ENCODE measurements at regions not wholly inside any gene's neighbourhood (a gene's known extent, or its start where the extent isn't known, plus 50 kb on each side); places are given as distances from the start of the nearest gene placed in this dataset.

DNA sequence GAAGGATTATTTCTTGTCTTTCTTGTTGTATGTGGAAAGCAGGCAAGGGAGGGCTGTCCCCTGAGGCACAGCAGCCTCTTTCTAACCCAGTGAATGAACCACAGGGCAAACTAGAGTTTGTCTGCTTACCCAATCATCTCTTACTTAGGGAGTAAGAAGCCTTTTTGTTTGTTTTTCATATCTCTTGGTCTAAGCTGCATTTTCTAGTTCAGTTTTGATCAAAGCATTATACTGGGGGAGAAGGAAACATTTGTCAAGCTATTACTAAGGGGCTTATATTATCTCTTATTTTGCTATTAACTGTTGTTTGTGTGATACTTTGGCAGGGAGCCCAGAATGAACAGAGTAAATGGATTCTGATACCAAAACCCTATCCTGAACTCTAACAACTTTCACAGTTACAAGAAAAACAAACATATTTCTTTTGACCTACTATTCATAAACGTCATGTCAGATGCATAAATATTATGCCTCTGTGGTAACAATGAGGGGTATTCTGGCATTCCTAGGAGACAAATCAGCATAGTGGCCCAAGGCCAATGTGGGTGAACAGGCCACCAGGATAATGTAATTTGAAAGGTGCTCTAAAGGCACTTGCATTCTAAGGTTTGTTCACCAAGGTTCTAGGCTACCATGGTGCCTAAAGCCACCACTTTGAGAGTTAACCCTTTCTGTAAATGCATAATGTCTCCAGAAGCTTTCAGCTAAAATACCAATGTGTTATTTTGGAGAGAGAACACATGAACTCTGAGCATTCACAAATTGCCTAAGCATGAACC lies 271.6 kb upstream of the ZPLD1 start:
- no peaks in the 10 kb centered on the region for H3K9me3 ChIP-seq
- no peak for DNase-seq (ENCODE audit: low spot score in 2 of 2)
- H3K4me1 ChIP-seq = peaks cover 11% of the 10 kb centered on the region
- TF ChIP-seq EP300 (IDR thresholded peaks at IDR 0.05) (no peak), CTCF (IDR thresholded peaks at IDR 0.05) (no peak), POLR2AphosphoS5 (IDR thresholded peaks at IDR 0.05) (no peak), POLR2A (IDR thresholded peaks at IDR 0.05) (no peak)
- H3K27ac ChIP-seq = peak overlapping the region; percentile 11
- H3K4me3 ChIP-seq = no peak overlapping the region
- H3K27me3 ChIP-seq = no peaks in the 10 kb centered on the region
- H3K36me3 ChIP-seq = no peaks in the 10 kb centered on the region
- 9% methylated on average over 1 of the region's 1 CpG for WGBS

DNA sequence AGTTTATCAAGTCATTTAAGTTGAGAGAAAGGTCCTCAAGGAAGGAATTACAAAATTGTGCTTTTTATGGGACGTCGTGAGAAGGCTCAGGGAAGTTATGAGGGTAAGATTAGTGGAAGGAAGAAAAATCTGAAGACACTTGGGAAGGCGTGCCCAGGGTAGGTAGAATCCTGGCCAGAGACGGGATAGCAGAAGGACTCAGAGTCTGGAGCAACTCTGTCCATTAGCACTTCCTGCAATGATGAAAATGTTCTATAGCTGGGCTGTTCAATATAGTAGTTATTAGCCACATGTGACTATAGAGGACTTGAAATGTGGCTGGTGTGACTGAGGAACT lies 271.0 kb upstream of the ZPLD1 start:
- H3K27me3 ChIP-seq = no peaks in the 10 kb centered on the region
- no peak for TF ChIP-seq EP300 (IDR thresholded peaks at IDR 0.05)
- TF ChIP-seq POLR2AphosphoS5 (IDR thresholded peaks at IDR 0.05) = no peak
- TF ChIP-seq CTCF (IDR thresholded peaks at IDR 0.05) = no peak
- no peak for TF ChIP-seq POLR2A (IDR thresholded peaks at IDR 0.05)
- H3K9me3 ChIP-seq = no peaks in the 10 kb centered on the region
- H3K4me3 ChIP-seq = no peak overlapping the region
- H3K27ac ChIP-seq = no peak overlapping the region
- DNase-seq (ENCODE audit: low spot score in 2 of 2) = no peak
- WGBS = 59% methylated on average over 4 of the region's 4 CpGs
- H3K4me1 ChIP-seq = peaks cover 11% of the 10 kb centered on the region
- no peaks in the 10 kb centered on the region for H3K36me3 ChIP-seq

DNA sequence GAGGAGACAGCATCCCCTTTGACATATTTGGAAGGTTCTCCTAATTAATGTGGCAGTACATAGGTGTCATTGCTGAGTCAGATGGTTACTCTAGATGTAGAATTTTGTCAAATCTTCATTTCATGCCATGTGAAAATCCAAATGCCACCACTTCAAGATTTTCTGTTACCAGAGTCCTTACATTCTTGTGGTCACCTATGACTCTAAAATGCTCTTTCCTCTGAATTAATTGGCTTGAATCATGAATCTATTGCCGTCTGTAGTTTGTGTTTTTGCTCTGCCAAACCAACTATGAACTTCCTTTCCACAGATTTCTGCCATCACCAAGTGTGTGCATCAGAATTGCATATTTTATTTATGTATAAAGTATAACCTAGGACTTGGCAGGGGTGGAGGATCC lies 269.4 kb upstream of the ZPLD1 start:
- 76% methylated on average over 1 of the region's 1 CpG for WGBS
- Histone ChIP-seq H3K9me3 (no peaks in the 10 kb centered on the region), H3K4me1 (peaks cover 11% of the 10 kb centered on the region), H3K4me3 (no peak overlapping the region), H3K36me3 (no peaks in the 10 kb centered on the region), H3K27ac (no peak overlapping the region), H3K27me3 (no peaks in the 10 kb centered on the region)
- no peak for DNase-seq (ENCODE audit: low spot score in 2 of 2)
- no peak for TF ChIP-seq CTCF (IDR thresholded peaks at IDR 0.05)

- no peaks in the 10 kb centered on the region for H3K9me3 ChIP-seq
- no peaks in the 10 kb centered on the region for H3K4me1 ChIP-seq
- no peaks in the 10 kb centered on the region for H3K27me3 ChIP-seq
- H3K27ac ChIP-seq = no peak overlapping the region
- 95% methylated on average over 1 of the region's 1 CpG for WGBS
- no peak for DNase-seq (ENCODE audit: low spot score in 2 of 2)
- H3K36me3 ChIP-seq = no peaks in the 10 kb centered on the region
- TF ChIP-seq POLR2AphosphoS5 (IDR thresholded peaks at IDR 0.05) = no peak
- no peak for TF ChIP-seq CTCF (IDR thresholded peaks at IDR 0.05)
- no peak for TF ChIP-seq EP300 (IDR thresholded peaks at IDR 0.05)
- TF ChIP-seq POLR2A (IDR thresholded peaks at IDR 0.05) = no peak
- no peak overlapping the region for H3K4me3 ChIP-seq
Observed at GRCh38 chr3:102169915-102170479, 264.8 kb upstream of the ZPLD1 start.

- Histone ChIP-seq H3K27ac (no peak overlapping the region), H3K4me1 (no peaks in the 10 kb centered on the region), H3K27me3 (no peaks in the 10 kb centered on the region), H3K9me3 (no peaks in the 10 kb centered on the region), H3K36me3 (no peaks in the 10 kb centered on the region), H3K4me3 (no peak overlapping the region)
- TF ChIP-seq POLR2A (IDR thresholded peaks at IDR 0.05) (no peak), EP300 (IDR thresholded peaks at IDR 0.05) (no peak)
- DNase-seq (ENCODE audit: low spot score in 2 of 2) = no peak
- WGBS = 81% methylated on average over 2 of the region's 2 CpGs
Observed at GRCh38 chr3:102170545-102170944, 264.3 kb upstream of the ZPLD1 start.
